Neural progenitor cell (in vitro differentiated cells): ENCODE measurements at regions not wholly inside any gene's neighbourhood (a gene's known extent, or its start where the extent isn't known, plus 50 kb on each side); places are given as distances from the start of the nearest gene placed in this dataset.

Source experiments
- DNase-seq: peaks from one replicate; pipeline ENCODE4 v3.0.0-alpha.2; 2016; ENCODE audit warnings: low spot score
- H2AFZ ChIP-seq: fragments of 200-600 bp; sonication (generic); replicated peaks from 2 replicates; pipeline ENCODE4 v1.6.1; 2016; ENCODE audit warnings: antibody characterized with exemption
- H3F3A ChIP-seq: fragments of 200-600 bp; sonication (generic); 2 replicates; pipeline ENCODE4 v1.6.1; 2016; ENCODE audit warnings: antibody characterized with exemption, low read depth
- H3K27ac ChIP-seq: fragments of 200-600 bp; sonication (generic); 2 replicates; pipeline ENCODE4 v1.5.1; 2016; ENCODE audit warnings: mild to moderate bottlenecking
- H3K27me3 ChIP-seq: fragments of 200-600 bp; sonication (generic); 2 replicates; pipeline ENCODE4 v1.6.1; 2016; ENCODE audit warnings: mild to moderate bottlenecking, moderate library complexity
- H3K36me3 ChIP-seq: fragments of 200-600 bp; sonication (generic); 2 replicates; pipeline ENCODE4 v1.5.1; 2016
- H3K4me1 ChIP-seq: fragments of 200-600 bp; sonication (generic); 2 replicates; pipeline ENCODE4 v1.6.1; 2016; ENCODE audit warnings: mixed run types
- H3K4me2 ChIP-seq: fragments of 200-600 bp; sonication (generic); 2 replicates; pipeline ENCODE4 v1.6.1; 2016
- H3K4me3 ChIP-seq: fragments of 200-600 bp; sonication (generic); 2 replicates; pipeline ENCODE4 v1.5.1; 2016
- H3K79me2 ChIP-seq: fragments of 200-600 bp; sonication (generic); 2 replicates; pipeline ENCODE4 v1.6.1; 2016; ENCODE audit warnings: low read depth
- H3K9ac ChIP-seq: fragments of 200-600 bp; sonication (generic); 2 replicates; pipeline ENCODE4 v1.6.1; 2016
- H3K9me3 ChIP-seq: fragments of 200-600 bp; sonication (generic); 2 replicates; pipeline ENCODE4 v1.5.1; 2016; ENCODE audit warnings: low read depth
- H4K20me1 ChIP-seq: fragments of 200-600 bp; sonication (generic); 2 replicates; pipeline ENCODE4 v1.6.1; 2016; ENCODE audit warnings: low read depth
- H3K27ac Mint-ChIP-seq: 3 replicates; pipeline ENCODE4 v1.8.0; 2021; ENCODE audit warnings: mixed read lengths
- H3K27me3 Mint-ChIP-seq: 2 replicates; pipeline ENCODE4 v1.8.0; 2022; ENCODE audit warnings: low read depth, mild to moderate bottlenecking, inconsistent platforms, moderate library complexity, mixed read lengths; ENCODE audit not compliant: insufficient read depth
- H3K36me3 Mint-ChIP-seq: 3 replicates; pipeline ENCODE4 v1.8.0; 2021; ENCODE audit warnings: mixed read lengths
- H3K4me1 Mint-ChIP-seq: 3 replicates; pipeline ENCODE4 v1.8.0; 2021; ENCODE audit warnings: mixed read lengths
- H3K4me3 Mint-ChIP-seq: 3 replicates; pipeline ENCODE4 v1.8.0; 2021; ENCODE audit warnings: mild to moderate bottlenecking, moderate library complexity, mixed read lengths
- H3K9me3 Mint-ChIP-seq: 3 replicates; pipeline ENCODE4 v1.8.0; 2020; ENCODE audit warnings: mixed read lengths
- CTCF ChIP-seq: fragments of 200-600 bp; sonication (generic); IDR thresholded peaks from 2 replicates; pipeline ENCODE4 v1.5.1; 2017; ENCODE audit warnings: antibody characterized with exemption, mild to moderate bottlenecking
- EZH2 ChIP-seq: fragments of 200-600 bp; sonication (generic); IDR thresholded peaks from 2 replicates; pipeline ENCODE4 v1.6.1; 2017; ENCODE audit warnings: antibody characterized with exemption, mild to moderate bottlenecking, moderate library complexity
- EZH2phosphoT487 ChIP-seq: fragments of 200-600 bp; sonication (generic); IDR thresholded peaks from 2 replicates; pipeline ENCODE4 v1.6.1; 2017; ENCODE audit warnings: antibody characterized with exemption

GRCh38 chr14:76955575-76956315 is 72.8 kb downstream of the IRF2BPL start:
- Mint-ChIP-seq H3K4me3 (peak overlapping the region; percentile 81), H3K4me1 (peaks cover 69% of the 10 kb centered on the region), H3K9me3 (no peaks in the 10 kb centered on the region), H3K27ac (peak overlapping the region; percentile 98), H3K27me3 (peaks cover 8% of the 10 kb centered on the region), H3K36me3 (no peaks in the 10 kb centered on the region)
- H3F3A ChIP-seq = peaks cover 30% of the 10 kb centered on the region
- peak overlapping the region; percentile 92 for H2AFZ ChIP-seq
- TF ChIP-seq EZH2 (no peak), CTCF (no peak), EZH2phosphoT487 (no peak)
- peaks cover 27% of the 10 kb centered on the region for H3K4me1 ChIP-seq
- H3K27ac ChIP-seq = no peak overlapping the region
- no peaks in the 10 kb centered on the region for H4K20me1 ChIP-seq
- no peaks in the 10 kb centered on the region for H3K36me3 ChIP-seq
- H3K79me2 ChIP-seq = no peaks in the 10 kb centered on the region
- no peak overlapping the region for H3K9ac ChIP-seq
- peak overlapping the region; percentile 89 for H3K4me2 ChIP-seq
- H3K4me3 ChIP-seq = peak overlapping the region; percentile 57
- H3K9me3 ChIP-seq = no peaks in the 10 kb centered on the region
- no peaks in the 10 kb centered on the region for H3K27me3 ChIP-seq
- no peak for DNase-seq

GRCh38 chr14:76954394-76955190 is 73.9 kb downstream of the IRF2BPL start:
- no peak for DNase-seq
- Mint-ChIP-seq H3K27me3 (peaks cover 6% of the 10 kb centered on the region), H3K9me3 (no peaks in the 10 kb centered on the region), H3K27ac (peak overlapping the region; percentile 81), H3K36me3 (no peaks in the 10 kb centered on the region), H3K4me1 (peaks cover 71% of the 10 kb centered on the region), H3K4me3 (peak overlapping the region; percentile 55)
- H3K4me2 ChIP-seq = peak overlapping the region; percentile 30
- TF ChIP-seq EZH2phosphoT487 (no peak), EZH2 (no peak), CTCF (no peak)
- H3K79me2 ChIP-seq = no peaks in the 10 kb centered on the region
- no peaks in the 10 kb centered on the region for H3K36me3 ChIP-seq
- peaks cover 27% of the 10 kb centered on the region for H3K4me1 ChIP-seq
- H3F3A ChIP-seq = peaks cover 30% of the 10 kb centered on the region
- H4K20me1 ChIP-seq = no peaks in the 10 kb centered on the region
- no peak overlapping the region for H3K4me3 ChIP-seq
- H3K9me3 ChIP-seq = no peaks in the 10 kb centered on the region
- H3K27me3 ChIP-seq = no peaks in the 10 kb centered on the region
- no peak overlapping the region for H2AFZ ChIP-seq
- H3K9ac ChIP-seq = no peak overlapping the region
- no peak overlapping the region for H3K27ac ChIP-seq

- H3K27me3 Mint-ChIP-seq = peaks cover 6% of the 10 kb centered on the region
- H3K4me1 ChIP-seq = peaks cover 29% of the 10 kb centered on the region
- H3K27ac Mint-ChIP-seq = no peak overlapping the region
- H3K4me1 Mint-ChIP-seq = peaks cover 67% of the 10 kb centered on the region
- no peak overlapping the region for H3K4me2 ChIP-seq
- H3K9ac ChIP-seq = no peak overlapping the region
- no peaks in the 10 kb centered on the region for H3K27me3 ChIP-seq
- H4K20me1 ChIP-seq = no peaks in the 10 kb centered on the region
- no peak overlapping the region for H3K4me3 ChIP-seq
- no peaks in the 10 kb centered on the region for H3K36me3 ChIP-seq
- no peaks in the 10 kb centered on the region for H3K36me3 Mint-ChIP-seq
- H3K9me3 ChIP-seq = no peaks in the 10 kb centered on the region
- H2AFZ ChIP-seq = peak overlapping the region; percentile 12
- TF ChIP-seq EZH2phosphoT487 = no peak
- TF ChIP-seq CTCF = no peak
- no peak for TF ChIP-seq EZH2
- no peak overlapping the region for H3K27ac ChIP-seq
- H3K79me2 ChIP-seq = no peaks in the 10 kb centered on the region
- H3K4me3 Mint-ChIP-seq = no peak overlapping the region
- no peaks in the 10 kb centered on the region for H3K9me3 Mint-ChIP-seq
- peaks cover 32% of the 10 kb centered on the region for H3F3A ChIP-seq
- DNase-seq = no peak
These were observed 75.1 kb downstream of the IRF2BPL start for GRCh38 chr14:76953311-76953945.
